ENCODE measurements at regions not wholly inside any gene's neighbourhood (a gene's known extent, or its start where the extent isn't known, plus 50 kb on each side); places are given as distances from the start of the nearest gene placed in this dataset.

GRCh38 chr4:75142850-75143249 lies 209.9 kb downstream of the PARM1 start:
- no peak overlapping the region for H3K4me3 ChIP-seq
- ATAC-seq (no peak), DNase-seq (no peak)
- WGBS, 4 donors: 63 to 90% (median 76%) methylated on average over 1 of the region's 1 CpG
- intact Hi-C loops (cut with DNase I): no loop called here
- no peaks in the 10 kb centered on the region for H3K36me3 ChIP-seq
- no peaks in the 10 kb centered on the region for H3K9me3 ChIP-seq
- H3K27ac ChIP-seq: peak overlapping the region in 3 of 12 donors; percentile 59 to 72 (median 69)
- no peaks in the 10 kb centered on the region for H3K27me3 ChIP-seq
- no peak for TF ChIP-seq POLR2A (IDR thresholded peaks at IDR 0.05)
- TF ChIP-seq CTCF (IDR thresholded peaks at IDR 0.05): no peak
- peaks cover 0 to 5% (median 0%) of the 10 kb centered on the region in 12 donors for H3K4me1 ChIP-seq

GRCh38 chr4:75142382-75142781 lies 209.5 kb downstream of the PARM1 start:
- 56 to 67% (median 61%) methylated on average over 2 of the region's 2 CpGs for WGBS, 4 donors
- Histone ChIP-seq H3K9me3 (no peaks in the 10 kb centered on the region), H3K4me1 (peaks cover 0 to 5% (median 0%) of the 10 kb centered on the region in 12 donors), H3K27me3 (no peaks in the 10 kb centered on the region), H3K27ac (peak overlapping the region in 3 of 12 donors; percentile 59 to 72 (median 69)), H3K36me3 (no peaks in the 10 kb centered on the region), H3K4me3 (no peak overlapping the region)
- TF ChIP-seq CTCF (IDR thresholded peaks at IDR 0.05) (no peak), POLR2A (IDR thresholded peaks at IDR 0.05) (no peak)
- peak in 2 of 4 donors; percentile 26 to 42 for ATAC-seq
- no peak for DNase-seq
- intact Hi-C loops (cut with DNase I): no loop called here

GRCh38 chr4:75141162-75141561 lies 208.2 kb downstream of the PARM1 start:
- no peak overlapping the region for H3K4me3 ChIP-seq
- no peak for ATAC-seq
- peaks cover 0 to 1% (median 0%) of the 10 kb centered on the region in 12 donors for H3K4me1 ChIP-seq
- no peaks in the 10 kb centered on the region for H3K36me3 ChIP-seq
- H3K27me3 ChIP-seq: no peaks in the 10 kb centered on the region
- no peaks in the 10 kb centered on the region for H3K9me3 ChIP-seq
- TF ChIP-seq CTCF (IDR thresholded peaks at IDR 0.05) (no peak), POLR2A (IDR thresholded peaks at IDR 0.05) (no peak)
- H3K27ac ChIP-seq: no peak overlapping the region
- intact Hi-C loops (cut with DNase I): no loop called here
- no peak for DNase-seq

GRCh38 chr4:75137302-75137701 lies 204.4 kb downstream of the PARM1 start:
- no peak for DNase-seq
- Histone ChIP-seq H3K9me3 (no peaks in the 10 kb centered on the region), H3K4me3 (no peak overlapping the region), H3K4me1 (no peaks in the 10 kb centered on the region), H3K27ac (no peak overlapping the region), H3K27me3 (no peaks in the 10 kb centered on the region), H3K36me3 (no peaks in the 10 kb centered on the region)
- no peak for ATAC-seq
- intact Hi-C loops (cut with DNase I): no loop called here
- no peak for TF ChIP-seq CTCF (IDR thresholded peaks at IDR 0.05)
- no peak for TF ChIP-seq POLR2A (IDR thresholded peaks at IDR 0.05)

Data from heart left ventricle (tissue), 16 donors.